Coronary artery (tissue), 2 donors: ENCODE measurements at regions not wholly inside any gene's neighbourhood (a gene's known extent, or its start where the extent isn't known, plus 50 kb on each side); places are given as distances from the start of the nearest gene placed in this dataset.

Experiments used
- DNase-seq: peaks from one replicate; pipeline ENCODE4 v3.0.0-alpha.2; 2017; ENCODE audit warnings: low spot score
- H3K27ac ChIP-seq, 2 donors: fragments of 200-600 bp; sonication (generic); one replicate each; pipeline ENCODE4 v1.5.1; 2016 to 2019
- H3K4me3 ChIP-seq: fragments of 200-600 bp; sonication (generic); 2 replicates; pipeline ENCODE4 v1.5.1; 2016; ENCODE audit warnings: mild to moderate bottlenecking, moderate library complexity
- CTCF ChIP-seq: fragments of 200-600 bp; sonication (generic); IDR thresholded peaks from one replicate; pipeline ENCODE4 v1.5.1; 2019; ENCODE audit warnings: antibody characterized with exemption

- H3K27ac ChIP-seq = no peak overlapping the region
- no peak overlapping the region for H3K4me3 ChIP-seq
- no peak for TF ChIP-seq CTCF
- no peak for DNase-seq
Measured at GRCh38 chr4:166527500-166527899, 654.5 kb downstream of the TLL1 start.

GRCh38 chr4:166531703-166532102 lies 658.7 kb downstream of the TLL1 start:
- no peak for DNase-seq
- H3K4me3 ChIP-seq = no peak overlapping the region
- H3K27ac ChIP-seq = no peak overlapping the region
- TF ChIP-seq CTCF = no peak

- no peak for TF ChIP-seq CTCF
- Histone ChIP-seq H3K4me3 (no peak overlapping the region), H3K27ac (no peak overlapping the region)
- no peak for DNase-seq
Measured at GRCh38 chr4:166535865-166536264, 662.8 kb downstream of the TLL1 start.

GRCh38 chr4:166538491-166539005 lies 665.5 kb downstream of the TLL1 start:
- no peak for DNase-seq
- no peak overlapping the region for H3K4me3 ChIP-seq
- no peak overlapping the region for H3K27ac ChIP-seq
- no peak for TF ChIP-seq CTCF

GRCh38 chr4:166546009-166546408 lies 673.0 kb downstream of the TLL1 start:
- Histone ChIP-seq H3K27ac (no peak overlapping the region), H3K4me3 (no peak overlapping the region)
- no peak for TF ChIP-seq CTCF
- no peak for DNase-seq

- H3K4me3 ChIP-seq = no peak overlapping the region
- no peak for DNase-seq
- H3K27ac ChIP-seq = no peak overlapping the region
- TF ChIP-seq CTCF = no peak
Measured at GRCh38 chr4:166577639-166578038, 656.7 kb downstream of the SPOCK3 start.

GRCh38 chr4:166585491-166585890 lies 648.8 kb downstream of the SPOCK3 start:
- TF ChIP-seq CTCF = no peak
- DNase-seq = no peak
- no peak overlapping the region for H3K4me3 ChIP-seq
- no peak overlapping the region for H3K27ac ChIP-seq
